SH-SY5Y (cell line): ENCODE measurements at regions not wholly inside any gene's neighbourhood (a gene's known extent, or its start where the extent isn't known, plus 50 kb on each side); places are given as distances from the start of the nearest gene placed in this dataset.

ENCODE experiments used
- GATA2 ChIP-seq: IDR thresholded peaks from 2 replicates; pipeline ENCODE4 v1.6.1; 2011; ENCODE audit warnings: mild to moderate bottlenecking, low read depth, low read length
- GATA3 ChIP-seq: IDR thresholded peaks from 2 replicates; pipeline ENCODE4 v1.6.1; 2011; ENCODE audit warnings: low read depth, mild to moderate bottlenecking, low read length, moderate library complexity

GRCh38 chr1:217332431-217333065 is 298.3 kb downstream of the GPATCH2 start:
- no peak for TF ChIP-seq GATA2
- TF ChIP-seq GATA3 = no peak

GRCh38 chr1:217331698-217332097 is 299.2 kb downstream of the GPATCH2 start:
- TF ChIP-seq GATA3 (no peak), GATA2 (no peak)

- no peak for TF ChIP-seq GATA2
- TF ChIP-seq GATA3 = no peak
Observed at GRCh38 chr1:217327901-217328300, 303.0 kb downstream of the GPATCH2 start.

GRCh38 chr1:217322834-217323233 is 308.1 kb downstream of the GPATCH2 start:
- TF ChIP-seq GATA2 = no peak

- TF ChIP-seq GATA2 (no peak), GATA3 (no peak)
Observed at GRCh38 chr1:217315346-217315745, 315.5 kb downstream of the GPATCH2 start.

- no peak for TF ChIP-seq GATA3
- no peak for TF ChIP-seq GATA2
Observed at GRCh38 chr1:217313096-217313495, 317.8 kb downstream of the GPATCH2 start.

- TF ChIP-seq GATA2 (no peak), GATA3 (no peak)
Observed at GRCh38 chr1:217311766-217312165, 319.1 kb downstream of the GPATCH2 start.

GRCh38 chr1:217311269-217311668 is 319.6 kb downstream of the GPATCH2 start:
- no peak for TF ChIP-seq GATA3

GRCh38 chr1:217281332-217281731 is 349.6 kb downstream of the GPATCH2 start:
- TF ChIP-seq GATA3 (no peak), GATA2 (no peak)

GRCh38 chr1:217275655-217276398 is 355.1 kb downstream of the GPATCH2 start:
- TF ChIP-seq GATA3 (no peak), GATA2 (no peak)

GRCh38 chr1:217274927-217275654 is 355.8 kb downstream of the GPATCH2 start:
- TF ChIP-seq GATA2 (no peak), GATA3 (no peak)

- TF ChIP-seq GATA3 (no peak), GATA2 (no peak)
Observed at GRCh38 chr1:217274416-217274815, 356.5 kb downstream of the GPATCH2 start.

- TF ChIP-seq GATA2 (no peak), GATA3 (no peak)
Observed at GRCh38 chr1:217273866-217274265, 357.0 kb downstream of the GPATCH2 start.

- TF ChIP-seq GATA2 (no peak), GATA3 (no peak)
Observed at GRCh38 chr1:217272385-217272784, 358.5 kb downstream of the GPATCH2 start.

GRCh38 chr1:217270101-217270500 is 360.8 kb downstream of the GPATCH2 start:
- TF ChIP-seq GATA3 (no peak), GATA2 (no peak)

- no peak for TF ChIP-seq GATA2
- TF ChIP-seq GATA3 = no peak
Observed at GRCh38 chr1:217268058-217268457, 362.8 kb downstream of the GPATCH2 start.
